ENCODE measurements at regions not wholly inside any gene's neighbourhood (a gene's known extent, or its start where the extent isn't known, plus 50 kb on each side); places are given as distances from the start of the nearest gene placed in this dataset.

DNA sequence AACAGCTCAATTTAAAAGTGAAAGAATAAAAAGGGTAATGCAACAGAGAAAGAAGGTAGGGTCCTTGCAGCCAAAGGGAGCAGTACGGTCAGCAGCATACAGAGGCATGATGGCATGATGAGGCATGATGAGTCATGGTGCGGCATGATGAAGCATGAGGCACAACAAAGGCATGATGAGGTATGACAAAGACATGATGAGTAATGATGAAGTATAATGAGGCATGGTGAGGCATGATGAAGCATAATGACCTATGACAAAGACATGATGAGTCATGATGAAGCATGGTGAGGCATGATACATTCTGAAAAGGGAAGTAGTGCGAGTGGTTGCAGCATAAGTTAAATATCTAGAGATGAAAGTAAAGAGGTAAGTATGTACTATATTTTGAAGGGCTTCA is 673.2 kb downstream of the TMEM182 start:
- intact Hi-C loops (cut with DNase I) = no loop called here
- DNase-seq (no peak), ATAC-seq (ENCODE audit: poor library complexity) (no peak)

DNA sequence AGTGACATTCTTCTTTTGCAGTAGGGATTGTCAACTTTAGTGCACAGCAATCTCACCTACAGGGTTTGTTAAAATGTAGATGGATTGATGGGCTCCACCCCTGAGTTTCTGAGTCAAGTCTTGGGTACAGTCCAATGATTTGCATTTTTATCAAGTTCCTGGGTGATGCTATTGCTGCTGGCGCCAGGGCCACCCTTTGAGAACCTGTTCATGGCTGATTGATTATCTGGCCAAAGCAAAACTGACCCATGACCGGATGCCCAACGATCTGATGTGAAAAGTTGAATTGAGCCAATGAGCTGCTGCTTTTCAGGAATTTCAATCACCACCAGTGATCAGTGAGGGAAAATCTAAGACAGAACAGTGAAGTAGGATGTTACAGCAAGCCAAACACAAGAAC is 675.3 kb downstream of the TMEM182 start:
- intact Hi-C loops (cut with DNase I) = no loop called here
- no peak for DNase-seq
- no peak for ATAC-seq (ENCODE audit: poor library complexity)

DNA sequence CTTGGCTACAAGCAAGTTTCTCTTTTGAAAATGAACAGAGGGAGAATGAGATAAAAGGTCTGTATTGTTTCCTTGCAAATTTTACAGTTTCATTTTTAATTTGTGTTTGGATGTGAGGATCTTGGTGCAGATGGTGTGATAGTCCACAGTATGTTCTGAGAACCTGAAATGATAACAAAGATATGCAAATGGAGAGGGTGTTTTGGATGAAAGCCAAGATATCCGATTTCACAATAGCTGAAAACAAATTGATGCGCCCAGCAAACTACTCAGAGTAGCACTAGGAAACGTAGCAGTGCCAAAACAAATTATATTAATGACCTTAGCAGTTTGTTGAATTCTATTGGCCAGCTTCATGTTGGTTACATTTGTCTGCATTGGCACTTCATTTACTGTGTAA is 683.5 kb downstream of the TMEM182 start:
- ATAC-seq (ENCODE audit: poor library complexity) = no peak
- DNase-seq = no peak
- intact Hi-C loops (cut with DNase I) = no loop called here

- ATAC-seq (ENCODE audit: poor library complexity) (no peak), DNase-seq (no peak)
- intact Hi-C loops (cut with DNase I) = no loop called here
Observed at GRCh38 chr2:103448495-103448894, 686.7 kb downstream of the TMEM182 start.

GRCh38 chr2:103451283-103451682 is 689.5 kb downstream of the TMEM182 start:
- DNase-seq (no peak), ATAC-seq (ENCODE audit: poor library complexity) (no peak)
- intact Hi-C loops (cut with DNase I) = no loop called here

DNA sequence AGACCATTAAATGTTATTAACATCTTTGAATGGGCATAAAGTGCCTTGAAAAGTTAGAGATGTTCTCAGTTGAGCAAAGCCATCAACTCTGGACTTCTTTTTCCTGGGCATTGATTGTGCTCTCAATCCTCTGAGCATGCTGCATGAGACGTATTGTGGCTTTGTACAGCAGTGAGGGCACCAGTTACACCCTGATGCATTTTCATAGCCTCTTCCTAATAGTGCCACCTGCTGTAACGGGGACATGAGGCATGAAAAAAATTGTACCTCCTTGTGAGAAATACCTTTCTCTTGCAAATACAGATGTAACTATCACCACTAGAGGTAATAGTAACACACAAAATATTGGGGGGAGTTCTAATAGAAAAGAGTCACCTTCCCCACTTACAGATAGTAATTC is 697.5 kb downstream of the TMEM182 start:
- no peak for DNase-seq
- intact Hi-C loops (cut with DNase I) = no loop called here
- no peak for ATAC-seq (ENCODE audit: poor library complexity)

DNA sequence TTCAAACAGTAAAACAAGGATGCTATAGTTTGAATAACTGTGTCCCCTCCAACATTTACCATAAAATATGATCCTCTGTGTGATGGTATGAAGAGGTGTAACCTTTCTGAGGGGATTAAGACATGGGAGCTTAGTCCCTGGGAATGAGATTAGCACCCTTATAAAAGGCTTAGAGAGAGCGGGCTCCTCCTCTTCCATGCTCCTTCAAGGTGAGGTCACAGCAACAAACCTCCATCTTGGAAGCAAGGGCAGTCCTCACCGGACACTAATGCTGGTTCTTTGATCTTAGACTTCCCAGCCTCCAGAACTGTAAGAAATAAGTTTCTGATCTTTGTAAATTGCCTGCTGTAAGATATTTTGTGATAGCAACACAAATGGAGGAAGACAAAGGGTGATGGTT is 700.3 kb downstream of the TMEM182 start:
- ATAC-seq (ENCODE audit: poor library complexity) (no peak), DNase-seq (no peak)
- intact Hi-C loops (cut with DNase I) = no loop called here

DNA sequence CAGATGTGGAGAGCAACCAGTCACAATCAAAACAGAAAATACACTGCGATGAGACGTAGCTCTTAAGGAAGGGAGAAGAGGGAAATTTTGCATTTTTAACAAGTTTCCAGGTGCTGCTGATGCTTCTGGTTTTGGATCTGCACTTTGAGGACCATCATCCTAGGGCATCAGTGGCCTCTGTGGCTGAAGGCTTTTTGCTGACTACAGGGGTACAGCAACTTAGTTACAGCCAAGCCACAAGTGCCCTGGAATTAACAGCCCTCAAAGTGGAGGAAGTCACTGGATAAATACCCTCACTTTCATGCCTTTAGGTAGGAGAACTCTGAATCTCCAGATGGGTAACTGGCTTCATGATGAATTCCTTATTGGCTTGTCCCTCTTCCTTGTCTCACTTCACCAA is 700.9 kb downstream of the TMEM182 start:
- ATAC-seq (ENCODE audit: poor library complexity) (no peak), DNase-seq (no peak)
- intact Hi-C loops (cut with DNase I) = no loop called here

DNA sequence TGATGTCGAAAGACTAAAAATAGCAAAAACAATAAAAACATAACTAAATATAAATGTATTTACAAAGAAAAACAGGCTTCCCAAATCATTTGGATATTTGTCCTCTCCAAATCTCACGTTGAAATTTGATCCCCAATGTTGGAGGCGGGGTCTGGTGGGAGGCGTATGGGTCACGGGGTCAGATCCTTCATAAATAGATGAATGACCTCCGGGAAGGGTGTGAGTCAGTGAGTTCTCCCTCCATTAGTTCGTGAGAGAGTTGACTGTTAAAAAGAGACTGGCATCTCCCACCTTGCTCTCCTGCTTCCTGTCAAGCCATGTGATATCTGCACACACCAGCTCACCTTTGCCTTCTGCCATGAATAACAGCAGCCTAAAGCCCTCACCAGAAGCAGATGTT is 703.0 kb downstream of the TMEM182 start:
- no peak for ATAC-seq (ENCODE audit: poor library complexity)
- no peak for DNase-seq
- intact Hi-C loops (cut with DNase I) = no loop called here

DNA sequence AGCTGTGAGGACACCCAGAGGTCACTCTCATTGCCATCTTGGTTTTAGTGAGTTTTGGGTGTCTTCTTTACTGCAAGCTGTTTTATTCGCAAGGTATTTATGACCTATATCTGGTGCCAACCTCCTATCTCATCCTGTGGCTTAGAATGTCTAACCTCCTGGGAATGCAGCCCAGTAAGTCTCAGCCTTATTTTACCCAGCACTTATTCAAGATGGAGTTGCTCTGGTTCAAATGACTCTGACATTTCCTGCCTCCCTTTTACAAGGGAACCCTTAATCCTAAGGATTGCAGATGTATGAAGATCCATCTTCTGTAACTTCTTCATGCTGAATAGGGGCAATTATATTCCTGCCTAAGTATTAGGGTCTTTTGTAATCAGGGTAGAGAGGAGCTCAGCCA is 708.0 kb downstream of the TMEM182 start:
- intact Hi-C loops (cut with DNase I) = no loop called here

DNA sequence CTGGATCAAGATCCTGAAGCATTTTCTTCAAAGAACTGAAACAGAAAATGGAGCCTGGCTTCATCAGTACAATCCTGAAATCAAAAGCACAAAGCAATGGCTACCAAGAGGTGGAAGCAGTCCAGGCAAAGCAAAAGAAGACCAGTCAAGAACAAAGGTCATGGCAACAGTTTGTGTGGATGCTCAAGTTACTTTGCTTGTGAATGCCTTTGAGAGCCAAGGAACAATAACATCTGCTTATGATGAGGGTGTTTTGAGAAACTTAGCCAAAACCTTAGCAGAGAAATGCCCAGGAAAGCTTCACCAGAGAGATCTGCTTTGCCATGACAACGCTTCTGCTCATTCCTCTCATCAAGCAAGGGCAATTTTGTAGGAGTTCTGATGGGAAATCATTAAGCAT is 723.1 kb downstream of the TMEM182 start:
- DNase-seq (no peak), ATAC-seq (ENCODE audit: poor library complexity) (no peak)
- intact Hi-C loops (cut with DNase I) = no loop called here

More for the DNA sequence above, 708.0 kb downstream of the TMEM182 start:
- ATAC-seq (ENCODE audit: poor library complexity) (no peak), DNase-seq (no peak)

DNA sequence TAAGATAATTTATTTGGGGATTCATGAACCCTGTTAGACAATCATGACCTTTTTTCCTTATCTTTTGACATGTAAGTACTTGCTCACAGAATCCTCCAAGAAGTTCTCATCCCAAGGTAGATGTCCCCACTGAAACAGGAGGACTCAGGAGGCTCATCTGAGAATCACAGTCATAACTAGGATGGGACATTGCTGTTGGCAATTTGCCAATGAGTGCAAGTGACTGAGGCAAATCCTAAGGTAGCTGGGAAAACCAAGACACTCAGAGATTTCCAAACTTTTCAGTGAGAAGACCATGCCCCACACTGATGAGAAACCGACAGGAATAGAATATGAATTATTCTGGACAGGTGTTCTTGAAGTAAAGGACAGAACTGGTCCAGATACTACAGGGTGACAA is 735.0 kb downstream of the TMEM182 start:
- ATAC-seq (ENCODE audit: poor library complexity) (no peak), DNase-seq (no peak)
- intact Hi-C loops (cut with DNase I) = no loop called here

- intact Hi-C loops (cut with DNase I) = no loop called here
- ATAC-seq (ENCODE audit: poor library complexity) (no peak), DNase-seq (no peak)
Observed at GRCh38 chr2:103506812-103507211, 745.0 kb downstream of the TMEM182 start.

DNA sequence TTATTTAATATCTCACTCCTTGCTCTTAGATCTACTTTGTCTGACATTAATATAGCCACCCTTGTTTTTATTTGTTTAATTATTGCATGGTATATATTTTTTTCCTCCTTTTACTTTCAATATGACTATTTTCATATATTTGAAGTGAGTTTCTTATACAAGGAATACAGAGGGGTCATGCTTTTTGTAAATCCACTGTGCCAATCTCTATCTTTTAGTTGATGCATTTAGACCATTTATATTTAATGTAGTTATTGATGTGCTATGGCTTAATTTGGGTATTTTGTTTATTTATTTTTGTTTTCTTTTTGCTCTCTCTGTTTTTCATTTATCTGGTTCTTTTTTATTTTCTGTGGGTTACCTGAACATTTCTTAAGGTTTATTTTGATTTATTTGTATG is 750.6 kb downstream of the TMEM182 start:
- ATAC-seq (ENCODE audit: poor library complexity) (no peak), DNase-seq (no peak)
- intact Hi-C loops (cut with DNase I) = no loop called here

GRCh38 chr2:103520547-103520946 is 758.7 kb downstream of the TMEM182 start:
- ATAC-seq (ENCODE audit: poor library complexity) (no peak), DNase-seq (no peak)
- intact Hi-C loops (cut with DNase I) = no loop called here

GRCh38 chr2:103525756-103526155 is 763.9 kb downstream of the TMEM182 start:
- intact Hi-C loops (cut with DNase I) = no loop called here
- ATAC-seq (ENCODE audit: poor library complexity) (no peak), DNase-seq (no peak)

GRCh38 chr2:103526757-103527156 is 764.9 kb downstream of the TMEM182 start:
- intact Hi-C loops (cut with DNase I) = no loop called here
- no peak for ATAC-seq (ENCODE audit: poor library complexity)
- DNase-seq = peak; percentile 22

- intact Hi-C loops (cut with DNase I) = no loop called here
- ATAC-seq (ENCODE audit: poor library complexity) (no peak), DNase-seq (no peak)
Observed at GRCh38 chr2:103527278-103527677, 765.4 kb downstream of the TMEM182 start.

GRCh38 chr2:103529798-103530502 is 768.1 kb downstream of the TMEM182 start:
- intact Hi-C loops (cut with DNase I) = no loop called here
- DNase-seq = no peak
- no peak for ATAC-seq (ENCODE audit: poor library complexity)

GRCh38 chr2:103552775-103553174 is 790.9 kb downstream of the TMEM182 start:
- intact Hi-C loops (cut with DNase I) = no loop called here
- ATAC-seq (ENCODE audit: poor library complexity) (no peak), DNase-seq (no peak)

DNA sequence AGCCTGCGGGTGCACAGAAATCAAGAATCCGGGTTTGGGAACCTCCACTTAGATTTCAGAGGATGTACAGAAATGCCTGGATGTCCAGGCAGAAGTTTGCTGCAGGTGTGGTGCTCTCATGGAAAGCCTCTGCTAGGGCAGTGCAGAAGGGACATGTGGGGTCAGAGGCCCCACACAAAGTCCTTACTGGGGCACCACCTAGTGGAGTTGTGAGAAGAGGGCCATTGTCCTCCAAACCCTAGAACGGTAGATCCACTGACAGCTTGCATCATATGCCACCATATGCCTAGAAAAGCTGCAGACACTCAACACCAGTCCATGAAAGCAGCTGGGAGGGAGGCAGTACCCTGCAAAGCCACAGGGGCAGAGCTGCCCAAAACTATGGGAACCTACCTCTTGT is 833.0 kb downstream of the TMEM182 start:
- intact Hi-C loops (cut with DNase I) = no loop called here
- ATAC-seq (ENCODE audit: poor library complexity) (no peak), DNase-seq (no peak)
